Hepatocyte (in vitro differentiated cells): ENCODE measurements at regions not wholly inside any gene's neighbourhood (a gene's known extent, or its start where the extent isn't known, plus 50 kb on each side); places are given as distances from the start of the nearest gene placed in this dataset.

Experiments
- CTCF ChIP-seq: fragments of 200-600 bp; sonication (generic); IDR thresholded peaks from 2 replicates; pipeline ENCODE4 v1.5.1; 2016; ENCODE audit warnings: antibody characterized with exemption, mild to moderate bottlenecking; ENCODE audit not compliant: poor library complexity
- EZH2 ChIP-seq: fragments of 200-600 bp; sonication (generic); IDR thresholded peaks from 2 replicates; pipeline ENCODE4 v1.6.1; 2016; ENCODE audit warnings: antibody characterized with exemption, mild to moderate bottlenecking, borderline replicate concordance
- EZH2phosphoT487 ChIP-seq: fragments of 200-600 bp; sonication (generic); IDR thresholded peaks from one replicate; pipeline ENCODE4 v1.6.1; 2018; ENCODE audit warnings: antibody characterized with exemption, mild to moderate bottlenecking, low read depth, moderate library complexity; ENCODE audit not compliant: unreplicated experiment, severe bottlenecking

GRCh38 chr21:25025596-25025995, 581.7 kb downstream of the MRPL39 start:
- TF ChIP-seq CTCF, result no peak
- no peak for TF ChIP-seq EZH2phosphoT487
- TF ChIP-seq EZH2, result no peak
